ENCODE measurements at regions not wholly inside any gene's neighbourhood (a gene's known extent, or its start where the extent isn't known, plus 50 kb on each side); places are given as distances from the start of the nearest gene placed in this dataset.
"Not testable (repeated sequence)": the region's sequence is repeated elsewhere in the genome, so short reads cannot be mapped to it uniquely, and the experiment has no call there.

DNA sequence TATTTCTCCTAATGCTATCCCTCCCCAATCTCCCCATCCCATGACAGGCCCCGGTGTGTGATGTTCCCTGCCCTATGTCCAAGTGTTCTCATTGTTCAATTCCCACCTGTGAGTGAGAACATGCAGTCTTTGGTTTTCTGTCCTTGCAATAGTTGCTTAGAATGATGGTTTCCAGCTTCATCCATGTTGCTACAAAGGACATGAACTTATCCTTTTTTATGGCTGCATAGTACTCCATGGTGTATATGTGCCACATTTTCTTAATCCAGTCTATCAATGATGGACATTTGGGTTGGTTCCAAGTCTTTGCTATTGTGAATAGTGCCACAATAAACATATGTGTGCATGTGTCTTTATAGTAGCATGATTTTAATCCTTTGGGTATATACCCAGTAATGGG lies 51.3 kb upstream of the RIOK2 start:
- DNase-seq (ENCODE audit: low spot score) = not testable (repeated sequence)

DNA sequence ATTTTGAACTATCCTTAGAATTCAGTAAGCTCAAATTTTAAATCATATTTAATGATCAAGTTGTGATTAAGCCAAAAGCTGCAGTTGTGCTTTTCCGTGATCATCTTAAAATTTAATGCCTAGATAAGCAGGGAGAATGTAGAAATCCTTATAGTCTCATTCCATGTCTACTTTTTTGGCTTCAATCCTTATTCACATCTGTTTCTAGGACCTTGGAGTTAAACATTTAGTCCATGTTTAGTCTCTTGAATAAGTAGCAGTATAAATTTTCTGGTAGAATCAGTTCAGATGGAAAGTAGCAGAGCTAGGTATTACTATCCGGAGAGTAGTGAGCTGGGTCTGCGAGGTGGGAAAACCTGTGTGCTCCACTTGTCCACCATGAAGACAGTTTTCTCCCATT lies 59.3 kb upstream of the RIOK2 start:
- DNase-seq (ENCODE audit: low spot score) = no peak
- TF ChIP-seq, protein P1, sequence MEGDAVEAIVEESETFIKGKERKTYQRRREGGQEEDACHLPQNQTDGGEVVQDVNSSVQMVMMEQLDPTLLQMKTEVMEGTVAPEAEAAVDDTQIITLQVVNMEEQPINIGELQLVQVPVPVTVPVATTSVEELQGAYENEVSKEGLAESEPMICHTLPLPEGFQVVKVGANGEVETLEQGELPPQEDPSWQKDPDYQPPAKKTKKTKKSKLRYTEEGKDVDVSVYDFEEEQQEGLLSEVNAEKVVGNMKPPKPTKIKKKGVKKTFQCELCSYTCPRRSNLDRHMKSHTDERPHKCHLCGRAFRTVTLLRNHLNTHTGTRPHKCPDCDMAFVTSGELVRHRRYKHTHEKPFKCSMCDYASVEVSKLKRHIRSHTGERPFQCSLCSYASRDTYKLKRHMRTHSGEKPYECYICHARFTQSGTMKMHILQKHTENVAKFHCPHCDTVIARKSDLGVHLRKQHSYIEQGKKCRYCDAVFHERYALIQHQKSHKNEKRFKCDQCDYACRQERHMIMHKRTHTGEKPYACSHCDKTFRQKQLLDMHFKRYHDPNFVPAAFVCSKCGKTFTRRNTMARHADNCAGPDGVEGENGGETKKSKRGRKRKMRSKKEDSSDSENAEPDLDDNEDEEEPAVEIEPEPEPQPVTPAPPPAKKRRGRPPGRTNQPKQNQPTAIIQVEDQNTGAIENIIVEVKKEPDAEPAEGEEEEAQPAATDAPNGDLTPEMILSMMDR (IDR thresholded peaks at IDR 0.05; ENCODE audit: extremely low read depth, missing control alignments) = no peak

DNA sequence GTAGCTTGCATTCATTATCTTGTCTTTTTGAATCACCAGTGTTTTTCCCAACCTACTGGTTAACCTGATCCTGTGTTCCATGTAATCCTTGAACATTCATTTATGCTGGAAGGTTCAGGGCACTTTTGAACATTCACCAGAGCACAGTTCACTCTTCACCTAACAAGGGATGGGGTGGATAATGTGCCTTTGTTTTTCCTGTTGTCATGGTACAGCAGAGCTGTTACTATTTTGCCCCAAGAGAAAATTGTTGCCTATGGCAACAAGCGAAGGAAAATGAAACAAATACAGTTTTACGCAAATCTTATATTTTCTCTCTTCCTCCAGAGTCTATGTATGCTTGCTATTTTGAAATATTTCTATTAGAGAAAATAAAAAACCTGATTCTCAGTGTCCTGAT lies 60.3 kb upstream of the RIOK2 start:
- DNase-seq (ENCODE audit: low spot score) = no peak
- TF ChIP-seq, protein P1 (IDR thresholded peaks at IDR 0.05; ENCODE audit: extremely low read depth, missing control alignments) = no peak

DNA sequence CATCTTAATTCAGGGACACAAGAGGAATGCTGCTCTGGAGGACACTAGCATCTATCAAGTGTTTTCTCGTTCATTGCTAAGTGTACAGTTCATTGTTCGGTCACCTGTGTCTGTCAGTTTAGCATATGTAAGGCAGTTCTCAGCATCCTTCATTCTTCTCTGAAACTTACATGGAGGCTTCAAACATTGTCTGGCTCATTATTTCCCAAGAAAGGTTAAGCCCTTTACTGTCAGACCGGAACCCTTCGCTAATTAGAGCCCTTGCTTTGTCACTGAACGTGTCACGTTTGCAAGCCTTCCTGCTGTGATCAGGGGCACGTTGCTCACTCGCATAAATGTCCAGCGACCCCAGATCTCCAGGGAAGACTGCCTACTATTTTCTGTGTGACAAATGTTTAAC lies 62.3 kb upstream of the RIOK2 start:
- TF ChIP-seq, protein P1 (IDR thresholded peaks at IDR 0.05; ENCODE audit: extremely low read depth, missing control alignments) = no peak
- DNase-seq (ENCODE audit: low spot score) = no peak

DNA sequence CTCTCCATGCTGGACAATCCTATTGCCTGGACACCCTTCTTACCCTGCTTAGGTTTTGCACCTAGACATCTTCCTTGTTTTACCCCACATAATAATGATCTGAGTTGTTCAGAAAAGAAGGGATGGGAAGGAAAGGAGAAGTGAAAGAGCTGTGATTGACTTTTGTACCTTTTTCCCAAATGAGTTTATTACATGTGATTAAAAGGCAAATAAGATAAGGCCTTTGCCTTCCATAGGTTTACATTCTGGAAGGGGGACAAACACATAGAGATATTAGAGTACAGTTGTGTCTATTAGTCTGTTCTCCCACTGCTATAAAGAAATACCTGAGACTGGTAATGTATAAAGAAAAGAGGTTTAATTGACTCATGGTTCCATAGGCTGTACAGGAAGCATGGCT lies 67.1 kb upstream of the RIOK2 start:
- TF ChIP-seq, protein P1 (IDR thresholded peaks at IDR 0.05; ENCODE audit: extremely low read depth, missing control alignments) = no peak
- DNase-seq (ENCODE audit: low spot score) = no peak

DNA sequence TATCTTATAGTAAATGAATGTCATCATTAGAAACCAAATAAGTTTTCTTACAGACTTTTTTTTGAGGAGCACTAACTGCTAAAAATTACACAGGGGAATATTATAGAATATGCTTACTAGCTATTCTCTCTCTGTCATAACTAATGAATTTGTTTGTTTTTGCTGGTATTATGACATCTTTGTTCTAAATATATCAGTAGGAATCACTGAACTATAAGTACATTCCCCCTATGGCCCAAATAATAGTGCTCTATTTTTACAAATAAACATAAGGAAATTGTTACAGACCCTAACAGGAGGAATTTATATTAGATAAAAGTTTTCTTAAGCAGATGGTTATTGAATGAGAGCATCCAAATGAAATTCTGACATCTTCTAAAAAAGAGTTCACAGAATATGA lies 83.0 kb upstream of the RIOK2 start:
- no peak for DNase-seq (ENCODE audit: low spot score)
- TF ChIP-seq, protein P1 (IDR thresholded peaks at IDR 0.05; ENCODE audit: extremely low read depth, missing control alignments) = no peak

DNA sequence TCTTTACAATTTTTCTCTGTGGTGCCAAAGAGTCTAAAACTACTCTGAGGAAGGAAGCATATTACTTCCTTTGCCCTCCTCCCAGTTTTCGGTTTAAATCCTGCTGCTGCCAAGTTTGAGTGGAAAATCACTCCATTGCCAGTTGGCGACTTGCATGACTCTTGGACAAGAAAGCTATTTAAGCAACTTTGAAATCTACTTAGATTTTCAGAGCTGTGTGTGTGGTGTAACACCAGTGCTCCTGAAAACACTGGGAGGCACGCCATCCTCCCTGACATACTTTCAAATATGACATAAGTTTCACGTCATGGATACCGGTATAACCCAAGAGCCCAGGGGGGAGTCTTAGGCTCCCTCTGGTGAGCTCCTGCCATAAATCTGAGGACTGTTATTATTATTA lies 83.5 kb upstream of the RIOK2 start:
- DNase-seq (ENCODE audit: low spot score) = no peak
- TF ChIP-seq, protein P1 (IDR thresholded peaks at IDR 0.05; ENCODE audit: extremely low read depth, missing control alignments) = no peak

DNA sequence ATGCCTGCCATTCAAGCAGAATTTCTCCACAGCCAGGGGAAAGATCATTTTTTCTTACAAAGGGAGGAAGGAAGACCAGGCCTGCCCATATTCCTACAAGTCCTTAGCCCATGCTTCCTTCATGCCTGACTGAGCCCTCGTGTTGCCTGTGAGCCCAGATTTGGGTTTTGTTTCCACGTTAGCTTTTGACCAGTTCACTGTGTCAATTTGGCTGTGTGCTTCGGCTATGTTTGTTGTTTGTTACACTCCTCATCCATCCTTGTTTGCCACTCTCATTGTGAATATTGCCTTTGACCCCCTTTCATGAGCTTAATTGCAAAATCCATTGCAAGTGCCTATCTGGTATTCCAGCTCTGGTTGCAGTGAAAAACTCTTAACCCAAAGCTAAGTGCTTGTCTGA lies 84.7 kb upstream of the RIOK2 start:
- no peak for DNase-seq (ENCODE audit: low spot score)
- TF ChIP-seq, protein P1 (IDR thresholded peaks at IDR 0.05; ENCODE audit: extremely low read depth, missing control alignments) = no peak

Measured in GM20000 (cell line).